HEK293T (cell line): ENCODE measurements at regions not wholly inside any gene's neighbourhood (a gene's known extent, or its start where the extent isn't known, plus 50 kb on each side); places are given as distances from the start of the nearest gene placed in this dataset.

Experiments used
- ARNT ChIP-seq: fragments of 450-650 bp; IDR thresholded peaks from 2 replicates; pipeline ENCODE4 v1.6.1; 2017; ENCODE audit warnings: mild to moderate bottlenecking
- BHLHE40 ChIP-seq: fragments of 450-650 bp; IDR thresholded peaks from 2 replicates; pipeline ENCODE4 v1.6.1; 2016; ENCODE audit warnings: mild to moderate bottlenecking, moderate library complexity, borderline replicate concordance
- ELF4 ChIP-seq: fragments of 450-650 bp; IDR thresholded peaks from 2 replicates; pipeline ENCODE4 v1.6.1; 2017; ENCODE audit warnings: antibody characterized with exemption
- FOXA1 ChIP-seq: fragments of 450-650 bp; IDR thresholded peaks from 2 replicates; pipeline ENCODE4 v1.6.1; 2016; ENCODE audit warnings: mild to moderate bottlenecking
- FOXK2 ChIP-seq: fragments of 450-650 bp; IDR thresholded peaks from 2 replicates; pipeline ENCODE4 v1.6.1; 2016; ENCODE audit warnings: mild to moderate bottlenecking
- FOXM1 ChIP-seq: fragments of 450-650 bp; IDR thresholded peaks from 2 replicates; pipeline ENCODE4 v1.6.1; 2017; ENCODE audit warnings: mild to moderate bottlenecking, borderline replicate concordance
- HDGF ChIP-seq: fragments of 450-650 bp; IDR thresholded peaks from 2 replicates; pipeline ENCODE4 v1.6.1; 2017; ENCODE audit warnings: antibody characterized with exemption, borderline replicate concordance
- L3MBTL2 ChIP-seq: fragments of 450-650 bp; conservative IDR thresholded peaks from 2 replicates; pipeline ENCODE4 v1.6.1; 2016; ENCODE audit warnings: mild to moderate bottlenecking
- LEF1 ChIP-seq: fragments of 450-650 bp; IDR thresholded peaks from 2 replicates; pipeline ENCODE4 v1.6.1; 2017; ENCODE audit warnings: mild to moderate bottlenecking, borderline replicate concordance
- NFRKB ChIP-seq: fragments of 450-650 bp; IDR thresholded peaks from 2 replicates; pipeline ENCODE4 v1.6.1; 2016; ENCODE audit warnings: mild to moderate bottlenecking, moderate library complexity
- SP1 ChIP-seq: fragments of 450-650 bp; IDR thresholded peaks from 2 replicates; pipeline ENCODE4 v1.6.1; 2017
- SUZ12 ChIP-seq: fragments of 450-650 bp; IDR thresholded peaks from 2 replicates; pipeline ENCODE4 v1.6.1; 2016; ENCODE audit warnings: mild to moderate bottlenecking
- ZNF384 ChIP-seq: fragments of 450-650 bp; IDR thresholded peaks from 2 replicates; pipeline ENCODE4 v1.6.1; 2016

- no peak for TF ChIP-seq SP1
- TF ChIP-seq SUZ12, result no peak
- no peak for TF ChIP-seq ZNF384
- no peak for TF ChIP-seq NFRKB
- TF ChIP-seq HDGF, result no peak
- TF ChIP-seq FOXM1, result no peak
- no peak for TF ChIP-seq ELF4
- TF ChIP-seq FOXK2, result no peak
- TF ChIP-seq LEF1, result no peak
- no peak for TF ChIP-seq L3MBTL2
- no peak for TF ChIP-seq BHLHE40
- TF ChIP-seq FOXA1, result no peak
- no peak for TF ChIP-seq ARNT
Observed at GRCh38 chr3:154598166-154598565, 168.2 kb upstream of the GPR149 start.
